Ishikawa (cell line): ENCODE measurements at regions not wholly inside any gene's neighbourhood (a gene's known extent, or its start where the extent isn't known, plus 50 kb on each side); places are given as distances from the start of the nearest gene placed in this dataset.

Experiments used
- CEBPB ChIP-seq: IDR thresholded peaks from 2 replicates; pipeline ENCODE4 v1.6.1; 2012
- CREB1 ChIP-seq: IDR thresholded peaks from 2 replicates; pipeline ENCODE4 v1.6.1; 2012; ENCODE audit warnings: low read depth
- EGR1 ChIP-seq: IDR thresholded peaks from 2 replicates; pipeline ENCODE4 v1.6.1; 2012
- EP300 ChIP-seq: IDR thresholded peaks from 2 replicates; pipeline ENCODE4 v1.6.1; 2012; ENCODE audit warnings: borderline replicate concordance
- FOXM1 ChIP-seq: IDR thresholded peaks from 2 replicates; pipeline ENCODE4 v1.6.1; 2012; ENCODE audit warnings: low read depth, borderline replicate concordance
- NFIC ChIP-seq: IDR thresholded peaks from 2 replicates; pipeline ENCODE4 v1.6.1; 2012
- RAD21 ChIP-seq: IDR thresholded peaks from 2 replicates; pipeline ENCODE4 v1.6.1; 2012; ENCODE audit warnings: low read depth
- TAF1 ChIP-seq: IDR thresholded peaks from 2 replicates; pipeline ENCODE4 v1.6.1; 2012; ENCODE audit warnings: low read depth, mild to moderate bottlenecking
- TCF12 ChIP-seq: IDR thresholded peaks from 2 replicates; pipeline ENCODE4 v1.6.1; 2012; ENCODE audit warnings: low read depth
- TEAD4 ChIP-seq: IDR thresholded peaks from 2 replicates; pipeline ENCODE4 v1.6.1; 2012
- USF1 ChIP-seq: IDR thresholded peaks from 2 replicates; pipeline ENCODE4 v1.6.1; 2012
- YY1 ChIP-seq: IDR thresholded peaks from 2 replicates; pipeline ENCODE4 v1.6.1; 2012; ENCODE audit warnings: low read depth
- ZBTB7A ChIP-seq: IDR thresholded peaks from 2 replicates; pipeline ENCODE4 v1.6.1; 2012; ENCODE audit warnings: low read depth
- TF ChIP-seq, protein P1 (sequence below): IDR thresholded peaks from 2 replicates; pipeline ENCODE4 v1.6.1; 2012; ENCODE audit warnings: low read depth, mild to moderate bottlenecking
- TF ChIP-seq, protein P2 (sequence below): IDR thresholded peaks from 2 replicates; pipeline ENCODE4 v1.6.1; 2012

- TF ChIP-seq ZBTB7A (no peak), YY1 (no peak), TCF12 (no peak)
Observed at GRCh38 chr15:93941697-93942096, 289.7 kb upstream of the MCTP2 start.

GRCh38 chr15:93940226-93940625, 291.1 kb upstream of the MCTP2 start:
- TF ChIP-seq CREB1: no peak
- no peak for TF ChIP-seq YY1

- TF ChIP-seq, protein P1, sequence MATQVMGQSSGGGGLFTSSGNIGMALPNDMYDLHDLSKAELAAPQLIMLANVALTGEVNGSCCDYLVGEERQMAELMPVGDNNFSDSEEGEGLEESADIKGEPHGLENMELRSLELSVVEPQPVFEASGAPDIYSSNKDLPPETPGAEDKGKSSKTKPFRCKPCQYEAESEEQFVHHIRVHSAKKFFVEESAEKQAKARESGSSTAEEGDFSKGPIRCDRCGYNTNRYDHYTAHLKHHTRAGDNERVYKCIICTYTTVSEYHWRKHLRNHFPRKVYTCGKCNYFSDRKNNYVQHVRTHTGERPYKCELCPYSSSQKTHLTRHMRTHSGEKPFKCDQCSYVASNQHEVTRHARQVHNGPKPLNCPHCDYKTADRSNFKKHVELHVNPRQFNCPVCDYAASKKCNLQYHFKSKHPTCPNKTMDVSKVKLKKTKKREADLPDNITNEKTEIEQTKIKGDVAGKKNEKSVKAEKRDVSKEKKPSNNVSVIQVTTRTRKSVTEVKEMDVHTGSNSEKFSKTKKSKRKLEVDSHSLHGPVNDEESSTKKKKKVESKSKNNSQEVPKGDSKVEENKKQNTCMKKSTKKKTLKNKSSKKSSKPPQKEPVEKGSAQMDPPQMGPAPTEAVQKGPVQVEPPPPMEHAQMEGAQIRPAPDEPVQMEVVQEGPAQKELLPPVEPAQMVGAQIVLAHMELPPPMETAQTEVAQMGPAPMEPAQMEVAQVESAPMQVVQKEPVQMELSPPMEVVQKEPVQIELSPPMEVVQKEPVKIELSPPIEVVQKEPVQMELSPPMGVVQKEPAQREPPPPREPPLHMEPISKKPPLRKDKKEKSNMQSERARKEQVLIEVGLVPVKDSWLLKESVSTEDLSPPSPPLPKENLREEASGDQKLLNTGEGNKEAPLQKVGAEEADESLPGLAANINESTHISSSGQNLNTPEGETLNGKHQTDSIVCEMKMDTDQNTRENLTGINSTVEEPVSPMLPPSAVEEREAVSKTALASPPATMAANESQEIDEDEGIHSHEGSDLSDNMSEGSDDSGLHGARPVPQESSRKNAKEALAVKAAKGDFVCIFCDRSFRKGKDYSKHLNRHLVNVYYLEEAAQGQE: no peak
- TF ChIP-seq, protein P2, sequence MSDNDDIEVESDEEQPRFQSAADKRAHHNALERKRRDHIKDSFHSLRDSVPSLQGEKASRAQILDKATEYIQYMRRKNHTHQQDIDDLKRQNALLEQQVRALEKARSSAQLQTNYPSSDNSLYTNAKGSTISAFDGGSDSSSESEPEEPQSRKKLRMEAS: no peak
- no peak for TF ChIP-seq ZBTB7A
- no peak for TF ChIP-seq EP300
- TF ChIP-seq EGR1: no peak
- no peak for TF ChIP-seq NFIC
- no peak for TF ChIP-seq CREB1
- no peak for TF ChIP-seq TAF1
- TF ChIP-seq RAD21: no peak
- TF ChIP-seq CEBPB: no peak
- no peak for TF ChIP-seq FOXM1
- TF ChIP-seq YY1: no peak
- TF ChIP-seq TCF12: no peak
- no peak for TF ChIP-seq TEAD4
- TF ChIP-seq USF1: no peak
Observed at GRCh38 chr15:93932164-93932776, 299.1 kb upstream of the MCTP2 start.

DNA sequence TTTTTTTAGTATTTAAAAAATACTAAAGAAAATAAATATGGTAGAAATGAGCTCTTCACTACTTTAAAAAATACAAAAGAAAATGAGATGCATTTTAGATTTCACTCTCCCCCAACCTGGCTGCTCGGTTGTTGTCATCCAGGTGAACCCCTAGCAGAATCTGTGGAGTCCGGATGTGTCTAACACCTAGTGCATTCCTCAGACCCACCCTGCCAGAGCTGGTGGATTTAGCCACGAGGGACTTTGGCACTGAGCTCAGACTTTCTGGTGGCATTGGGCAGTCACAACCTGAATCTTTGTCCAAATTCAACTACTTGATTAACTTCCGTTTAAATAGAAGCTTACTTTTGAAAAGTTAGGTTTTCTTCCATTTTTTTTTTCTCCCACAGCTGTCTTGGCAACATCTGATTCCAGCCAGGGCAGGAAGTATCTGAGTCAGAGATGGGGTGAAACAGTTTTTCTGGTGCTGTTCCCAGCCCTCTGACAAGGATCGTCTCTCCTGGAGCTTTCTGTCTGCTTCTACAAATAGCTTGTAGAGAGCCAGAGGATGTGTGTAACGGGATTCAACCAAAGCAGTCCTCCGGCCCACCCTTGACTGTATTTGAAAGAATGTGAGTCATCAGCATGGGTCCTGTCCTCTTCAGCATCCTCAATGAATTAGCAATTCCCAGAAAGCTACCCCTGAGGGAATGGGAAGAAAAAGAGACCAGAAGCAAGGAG, 301.8 kb upstream of the MCTP2 start:
- TF ChIP-seq TEAD4 (no peak), NFIC (no peak), USF1 (no peak), EP300 (no peak), RAD21 (no peak), FOXM1 (no peak), YY1 (no peak), EGR1 (no peak)
- TF ChIP-seq, protein P1: no peak

- TF ChIP-seq FOXM1 (no peak), TEAD4 (no peak), ZBTB7A (no peak), TCF12 (no peak), CEBPB (no peak), NFIC (no peak), USF1 (no peak), EP300 (no peak), EGR1 (no peak), TAF1 (no peak), YY1 (no peak), RAD21 (no peak), CREB1 (no peak)
- TF ChIP-seq, protein P2: no peak
Observed at GRCh38 chr15:93920204-93920603, 311.2 kb upstream of the MCTP2 start.

DNA sequence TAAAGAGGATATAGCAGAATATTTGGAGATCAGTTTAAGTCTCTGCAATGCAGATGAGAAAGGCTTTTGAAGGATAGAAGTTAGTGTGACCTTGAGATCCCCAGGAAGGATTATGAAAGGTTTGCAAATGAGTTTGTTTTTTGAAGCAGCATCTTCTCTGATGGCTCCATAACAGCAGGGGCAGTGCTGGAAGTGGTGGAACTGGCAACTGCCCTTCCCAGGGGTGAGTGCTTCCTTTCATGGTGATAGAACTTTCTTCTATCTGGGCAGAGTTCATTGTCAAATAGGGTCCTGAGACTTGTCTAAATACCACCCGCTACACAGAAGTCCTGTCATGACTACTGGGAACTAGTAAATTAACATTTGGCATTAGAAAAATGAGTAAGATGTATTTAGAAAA, 314.2 kb upstream of the MCTP2 start:
- TF ChIP-seq ZBTB7A (no peak), RAD21 (no peak), TEAD4 (no peak), FOXM1 (no peak), YY1 (no peak), CREB1 (no peak), EP300 (no peak), TCF12 (no peak), EGR1 (no peak), NFIC (no peak), USF1 (no peak), CEBPB (no peak), TAF1 (no peak)
- TF ChIP-seq, protein P2: no peak
- TF ChIP-seq, protein P1: no peak
